Uterus (tissue), 3 donors: ENCODE measurements at regions not wholly inside any gene's neighbourhood (a gene's known extent, or its start where the extent isn't known, plus 50 kb on each side); places are given as distances from the start of the nearest gene placed in this dataset.
"Not testable (repeated sequence)": the region's sequence is repeated elsewhere in the genome, so short reads cannot be mapped to it uniquely, and the experiment has no call there.

Experiments
- DNase-seq, 2 donors: peaks; one replicate each; pipeline ENCODE4 v3.0.0-alpha.2; 2019 to 2020
- H3K27ac ChIP-seq, 2 donors: fragments of 200-600 bp; sonication (generic); 1 replicate in 1 of 2; 2 replicates in 1 of 2; pipeline ENCODE4 v1.5.1; 2016 to 2018
- H3K27me3 ChIP-seq, 2 donors: fragments of 200-600 bp; sonication (generic); one replicate each; pipeline ENCODE4 v1.5.1; 2018 to 2019; ENCODE audit warnings: control low read depth in 1 of 2
- H3K36me3 ChIP-seq, 2 donors: fragments of 200-600 bp; sonication (generic); one replicate each; pipeline ENCODE4 v1.5.1; 2019; ENCODE audit warnings: control low read depth in 1 of 2
- H3K4me1 ChIP-seq, 2 donors: fragments of 200-600 bp; sonication (generic); one replicate each; pipeline ENCODE4 v1.5.1; 2018 to 2019; ENCODE audit warnings: control low read depth in 1 of 2
- H3K4me3 ChIP-seq, 2 donors: fragments of 200-600 bp; sonication (generic); 1 replicate in 1 of 2; 2 replicates in 1 of 2; pipeline ENCODE4 v1.5.1; 2018 to 2019; ENCODE audit warnings: mild to moderate bottlenecking in 1 of 2
- H3K9me3 ChIP-seq, 2 donors: fragments of 200-600 bp; sonication (generic); one replicate each; pipeline ENCODE4 v1.5.1; 2019; ENCODE audit warnings: control low read depth in 1 of 2
- POLR2A ChIP-seq, 2 donors: fragments of 450-650 bp; IDR thresholded peaks; one replicate each; pipeline ENCODE4 v1.6.1; 2016; ENCODE audit warnings: antibody characterized with exemption in 2 of 2, mild to moderate bottlenecking in 1 of 2, moderate library complexity in 1 of 2
- intact Hi-C: fragments of 100-400 bp; cut with DNase I; formaldehyde crosslinking; loops from one replicate; pipeline ENCODE4 v1.15.1; 2023; ENCODE audit warnings: low total_unique reads
- TF ChIP-seq, protein P1 (sequence below), 4 experiments: fragments of 200-600 bp in 2 of 4; fragments of 450-650 bp in 2 of 4; sonication (generic) in 2 of 4; IDR thresholded peaks; one replicate each; pipeline ENCODE4 v1.5.1; 2016 to 2019; ENCODE audit warnings: antibody characterized with exemption in 4 of 4, mild to moderate bottlenecking in 2 of 4, moderate library complexity in 1 of 4
- donor health status: DM: yes; HTN: yes; CAD: no.

DNA sequence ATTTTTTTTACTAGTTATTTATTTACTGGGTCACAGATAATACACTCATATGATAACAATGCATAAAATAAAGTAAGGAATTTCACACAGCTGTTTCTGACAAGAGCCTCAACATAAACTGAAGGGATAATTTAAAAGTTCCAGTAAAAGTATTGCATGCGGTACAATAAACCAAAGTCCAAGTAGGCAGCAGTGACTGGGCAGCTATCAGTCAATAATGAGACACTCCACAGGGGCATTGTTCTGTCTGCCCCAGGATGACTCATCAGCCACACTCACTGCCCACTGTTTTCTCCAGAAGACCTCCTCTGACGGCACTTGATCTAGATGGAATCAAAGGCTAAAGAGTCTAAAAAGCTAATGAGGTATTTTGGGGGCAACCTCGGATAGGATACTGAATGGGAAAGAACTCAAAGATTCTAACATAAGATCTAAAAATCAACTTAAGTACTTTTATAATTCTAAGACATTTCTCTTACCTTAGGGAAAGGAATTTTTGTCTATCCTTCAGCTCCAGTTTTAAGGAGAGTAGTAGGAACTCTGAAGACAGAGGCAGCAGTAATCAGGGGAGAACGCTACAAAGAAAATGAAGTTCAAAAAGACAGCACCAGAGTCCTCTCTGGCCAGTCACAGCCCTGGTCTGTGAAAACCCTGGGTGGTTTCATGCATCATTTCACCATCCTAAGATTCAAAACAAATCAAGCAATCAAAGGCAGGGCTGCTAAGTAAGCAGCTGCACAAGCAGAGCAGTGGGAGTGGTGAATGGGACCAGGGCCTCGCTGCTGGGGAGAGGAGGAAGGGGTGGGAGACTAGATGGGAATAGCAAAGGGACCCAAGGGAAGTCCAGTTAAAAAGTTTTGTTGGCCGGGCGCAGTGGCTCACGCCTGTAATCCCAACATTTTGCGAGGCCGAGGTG lies 175.1 kb downstream of the AVL9 start:
- Histone ChIP-seq H3K9me3 (no peaks in the 10 kb centered on the region), H3K4me1 (no peaks in the 10 kb centered on the region), H3K36me3 (no peaks in the 10 kb centered on the region), H3K4me3 (no peak overlapping the region), H3K27ac (no peak overlapping the region), H3K27me3 (no peaks in the 10 kb centered on the region)
- intact Hi-C loops, result no loop called here
- no peak for DNase-seq
- TF ChIP-seq, protein P1, sequence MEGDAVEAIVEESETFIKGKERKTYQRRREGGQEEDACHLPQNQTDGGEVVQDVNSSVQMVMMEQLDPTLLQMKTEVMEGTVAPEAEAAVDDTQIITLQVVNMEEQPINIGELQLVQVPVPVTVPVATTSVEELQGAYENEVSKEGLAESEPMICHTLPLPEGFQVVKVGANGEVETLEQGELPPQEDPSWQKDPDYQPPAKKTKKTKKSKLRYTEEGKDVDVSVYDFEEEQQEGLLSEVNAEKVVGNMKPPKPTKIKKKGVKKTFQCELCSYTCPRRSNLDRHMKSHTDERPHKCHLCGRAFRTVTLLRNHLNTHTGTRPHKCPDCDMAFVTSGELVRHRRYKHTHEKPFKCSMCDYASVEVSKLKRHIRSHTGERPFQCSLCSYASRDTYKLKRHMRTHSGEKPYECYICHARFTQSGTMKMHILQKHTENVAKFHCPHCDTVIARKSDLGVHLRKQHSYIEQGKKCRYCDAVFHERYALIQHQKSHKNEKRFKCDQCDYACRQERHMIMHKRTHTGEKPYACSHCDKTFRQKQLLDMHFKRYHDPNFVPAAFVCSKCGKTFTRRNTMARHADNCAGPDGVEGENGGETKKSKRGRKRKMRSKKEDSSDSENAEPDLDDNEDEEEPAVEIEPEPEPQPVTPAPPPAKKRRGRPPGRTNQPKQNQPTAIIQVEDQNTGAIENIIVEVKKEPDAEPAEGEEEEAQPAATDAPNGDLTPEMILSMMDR (IDR thresholded peaks at IDR 0.05), result no peak
- TF ChIP-seq POLR2A (IDR thresholded peaks at IDR 0.05), result no peak

DNA sequence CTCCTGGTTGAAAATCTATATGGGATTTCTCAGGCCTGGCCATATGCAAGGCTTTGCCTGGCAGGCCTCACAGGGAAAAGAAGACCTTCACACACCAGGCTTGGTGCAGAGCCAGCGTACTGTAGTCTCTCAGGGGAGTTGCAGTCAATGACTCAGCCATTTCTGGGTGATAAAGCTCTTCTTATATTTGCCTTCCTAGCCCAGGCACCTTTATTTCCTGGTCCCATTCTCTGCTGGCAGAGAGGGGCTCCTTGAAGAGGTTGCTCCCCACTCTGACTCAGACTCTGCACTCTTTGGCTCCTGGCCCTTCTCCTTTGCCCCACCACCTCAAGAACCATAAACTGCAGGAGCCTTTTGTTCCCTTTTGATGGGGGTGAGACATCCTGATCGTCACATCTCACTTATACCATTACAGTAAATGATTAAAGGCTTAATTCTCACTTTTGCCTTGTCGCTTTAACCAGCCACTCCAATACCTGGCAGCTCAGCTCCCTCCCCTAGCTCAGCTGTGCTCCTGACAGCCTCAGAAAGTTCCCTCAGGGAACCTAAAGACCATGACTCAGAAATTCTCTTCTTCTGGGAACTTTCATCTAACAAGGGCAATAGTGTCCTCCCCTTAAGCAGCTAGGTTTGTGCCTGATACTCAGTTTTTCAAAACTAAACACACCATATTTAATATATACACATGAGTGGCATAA lies 174.0 kb downstream of the AVL9 start:
- intact Hi-C loops, H3K27ac ChIP-seq, DNase-seq, H3K36me3 ChIP-seq, H3K4me1 ChIP-seq, H3K27me3 ChIP-seq, H3K4me3 ChIP-seq, H3K9me3 ChIP-seq: not testable (repeated sequence)

DNA sequence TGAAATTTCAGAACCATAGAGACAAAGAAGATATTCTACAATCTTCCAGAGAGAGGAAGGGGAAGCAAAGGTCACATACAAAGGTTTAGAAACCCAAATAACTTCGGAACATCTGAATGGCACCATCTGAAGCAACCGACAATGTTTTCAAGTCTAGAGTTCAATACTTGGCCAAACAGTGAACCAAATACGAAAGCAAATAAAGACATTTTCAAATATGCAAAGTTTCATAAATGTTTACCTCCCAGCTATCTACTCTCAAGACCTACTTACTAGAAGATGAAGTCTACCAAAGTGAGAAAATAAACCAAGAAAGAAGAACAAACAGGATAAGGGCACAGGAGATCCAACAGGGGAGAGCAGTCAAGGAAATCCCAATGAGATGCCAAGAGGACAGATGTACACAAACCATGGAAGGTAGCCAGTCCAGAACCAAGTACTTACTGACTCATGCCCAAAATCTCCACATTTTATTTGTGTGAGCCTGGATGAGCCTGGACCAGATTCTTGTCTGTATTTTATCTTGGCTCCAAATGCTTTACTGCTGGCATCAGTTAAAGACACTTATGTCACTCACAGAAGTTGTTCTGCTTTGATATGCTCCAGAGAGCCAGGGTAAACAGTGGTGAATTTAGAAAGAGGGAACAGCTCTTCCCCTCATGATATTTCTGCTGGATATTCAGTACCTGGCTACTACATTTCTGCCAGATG lies 173.3 kb downstream of the AVL9 start:
- H3K27me3 ChIP-seq, H3K36me3 ChIP-seq, H3K9me3 ChIP-seq, intact Hi-C loops, H3K4me3 ChIP-seq, DNase-seq, H3K27ac ChIP-seq, H3K4me1 ChIP-seq: not testable (repeated sequence)

DNA sequence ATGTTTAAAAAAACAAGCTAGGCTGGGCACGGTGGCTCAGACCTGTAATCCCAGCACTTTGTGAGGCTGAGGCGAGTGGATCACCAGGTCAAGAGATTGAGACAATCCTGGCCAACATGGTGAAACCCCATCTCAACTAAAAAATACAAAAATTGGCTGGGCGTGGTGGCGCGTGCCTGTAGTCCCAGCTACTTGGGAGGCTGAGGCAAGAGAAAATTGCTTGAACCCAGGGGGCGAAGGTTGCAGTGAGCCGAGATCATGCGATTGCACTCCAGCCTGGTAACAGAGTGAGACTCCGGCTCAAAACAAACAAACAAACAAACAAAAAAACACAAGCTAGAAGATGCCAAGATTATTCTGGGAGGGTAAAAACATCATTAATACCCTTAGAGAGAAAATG lies 172.3 kb downstream of the AVL9 start:
- H3K27me3 ChIP-seq, H3K9me3 ChIP-seq, DNase-seq, H3K4me1 ChIP-seq, intact Hi-C loops, H3K36me3 ChIP-seq, H3K4me3 ChIP-seq, H3K27ac ChIP-seq: not testable (repeated sequence)

DNA sequence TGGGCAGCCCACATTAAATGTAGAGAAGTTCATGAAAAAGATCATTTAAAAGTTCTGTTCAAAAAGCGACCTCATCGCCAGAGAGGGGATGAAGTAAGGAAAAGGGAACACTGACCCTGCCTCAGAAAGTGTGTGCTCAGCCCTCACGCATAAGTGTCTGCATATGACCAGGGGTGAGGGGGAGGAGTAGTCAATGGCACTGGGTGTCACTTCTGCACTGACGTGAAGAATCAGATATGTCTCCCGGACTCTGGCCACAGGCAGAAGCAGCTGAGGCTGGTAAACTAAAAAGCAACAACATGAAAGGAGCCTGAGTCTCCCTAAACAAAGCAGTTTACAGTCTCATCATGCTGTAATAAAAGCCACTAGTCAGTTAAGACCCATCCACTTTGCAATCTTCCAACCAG lies 168.5 kb downstream of the AVL9 start:
- H3K4me3 ChIP-seq, H3K27me3 ChIP-seq, H3K4me1 ChIP-seq, H3K9me3 ChIP-seq, H3K27ac ChIP-seq, intact Hi-C loops, DNase-seq, H3K36me3 ChIP-seq: not testable (repeated sequence)

DNA sequence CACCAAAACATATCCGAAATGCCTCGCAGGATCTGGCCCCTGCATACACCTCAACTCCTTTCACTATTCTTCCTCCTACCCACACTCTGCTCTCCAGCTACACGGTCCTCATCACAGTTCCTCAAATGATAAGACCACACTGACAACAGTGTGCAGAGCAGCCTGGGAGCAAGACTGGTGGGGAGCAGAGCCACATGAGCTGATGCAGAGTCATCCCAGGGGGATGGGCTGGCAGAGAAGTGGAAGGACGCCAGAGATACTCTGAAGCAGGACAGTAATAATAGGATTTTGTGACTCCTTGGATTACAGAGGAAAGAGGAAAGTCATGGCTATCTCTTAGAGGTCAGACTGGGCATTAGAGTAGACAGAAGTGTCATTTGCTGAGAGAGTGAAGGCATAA lies 167.2 kb downstream of the AVL9 start:
- H3K4me3 ChIP-seq, H3K27me3 ChIP-seq, DNase-seq, H3K36me3 ChIP-seq, H3K27ac ChIP-seq, H3K4me1 ChIP-seq, H3K9me3 ChIP-seq, intact Hi-C loops: not testable (repeated sequence)

DNA sequence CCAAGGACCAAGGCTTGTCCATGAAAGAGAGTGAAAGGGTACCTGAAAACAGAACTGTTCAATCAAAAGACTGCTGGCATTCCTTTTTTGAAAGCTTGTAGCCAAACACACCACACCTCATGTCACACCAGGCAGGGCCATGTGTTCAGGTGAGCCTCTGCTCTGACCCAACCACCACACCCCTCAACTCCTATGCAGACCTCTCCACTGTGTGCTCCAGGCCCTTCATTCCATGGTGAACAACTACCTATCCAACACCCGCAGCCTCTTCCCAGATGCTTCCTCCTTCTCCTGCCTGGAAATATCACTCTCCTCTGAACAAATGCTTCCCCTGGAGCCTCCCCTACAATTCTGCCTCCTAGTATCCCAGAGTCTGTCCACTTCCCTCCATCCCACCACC lies 166.6 kb downstream of the AVL9 start:
- no peak for DNase-seq
- no peak overlapping the region for H3K4me3 ChIP-seq
- no peaks in the 10 kb centered on the region for H3K9me3 ChIP-seq
- intact Hi-C loops, result no loop called here
- no peak overlapping the region for H3K27ac ChIP-seq
- H3K27me3 ChIP-seq, result no peaks in the 10 kb centered on the region
- no peaks in the 10 kb centered on the region for H3K36me3 ChIP-seq
- no peaks in the 10 kb centered on the region for H3K4me1 ChIP-seq
- TF ChIP-seq, protein P1 (IDR thresholded peaks at IDR 0.05), result no peak
- TF ChIP-seq POLR2A (IDR thresholded peaks at IDR 0.05), result no peak
